ENCODE measurements at regions not wholly inside any gene's neighbourhood (a gene's known extent, or its start where the extent isn't known, plus 50 kb on each side); places are given as distances from the start of the nearest gene placed in this dataset.

- TF ChIP-seq POLR2A (IDR thresholded peaks at IDR 0.05; ENCODE audit: control extremely low read depth in 1 of 2, low read depth in 2 of 2, low read length in 2 of 2): no peak
- TF ChIP-seq POU5F1 (IDR thresholded peaks at IDR 0.05; ENCODE audit: low read depth, low read length): no peak
- TF ChIP-seq MAX (IDR thresholded peaks at IDR 0.05): no peak
These were observed 459.6 kb downstream of the NSUN3 start (continued) for GRCh38 chr3:94522488-94522887.

All from H1 (cell line).